Brain microvascular endothelial cell (primary cell): ENCODE measurements at regions not wholly inside any gene's neighbourhood (a gene's known extent, or its start where the extent isn't known, plus 50 kb on each side); places are given as distances from the start of the nearest gene placed in this dataset.
"Not testable (repeated sequence)": the region's sequence is repeated elsewhere in the genome, so short reads cannot be mapped to it uniquely, and the experiment has no call there.

Experiments used
- DNase-seq: peaks from one replicate; pipeline ENCODE4 v3.0.0-alpha.2; 2020
- H3K27ac ChIP-seq: fragments of 250-450 bp; sonication (Bioruptor Pico); 2 replicates; pipeline ENCODE4 v1.5.1; 2020; ENCODE audit warnings: mild to moderate bottlenecking, moderate library complexity
- H3K27me3 ChIP-seq: fragments of 250-450 bp; sonication (Bioruptor Pico); replicated peaks from 2 replicates; pipeline ENCODE4 v1.5.1; 2020; ENCODE audit warnings: mild to moderate bottlenecking
- H3K36me3 ChIP-seq: fragments of 250-450 bp; sonication (Bioruptor Pico); replicated peaks from 2 replicates; pipeline ENCODE4 v1.5.1; 2020; ENCODE audit warnings: mild to moderate bottlenecking
- H3K4me3 ChIP-seq: 2 replicates; pipeline ENCODE4 v1.5.1; 2011; ENCODE audit warnings: low read depth, mild to moderate bottlenecking, control low read depth, low read length, moderate library complexity
- CTCF ChIP-seq: IDR thresholded peaks from 2 replicates; pipeline ENCODE4 v1.5.1; 2011; ENCODE audit warnings: low read depth, mild to moderate bottlenecking, moderate library complexity, low read length, control low read depth, inconsistent platforms; ENCODE audit errors: missing control alignments
- in situ Hi-C: cut with HindIII; loops from 2 replicates; pipeline ENCODE4 v1.10.0; 2017; ENCODE audit warnings: low sequenced_read_pairs, low pct_ligation_motif_present

DNA sequence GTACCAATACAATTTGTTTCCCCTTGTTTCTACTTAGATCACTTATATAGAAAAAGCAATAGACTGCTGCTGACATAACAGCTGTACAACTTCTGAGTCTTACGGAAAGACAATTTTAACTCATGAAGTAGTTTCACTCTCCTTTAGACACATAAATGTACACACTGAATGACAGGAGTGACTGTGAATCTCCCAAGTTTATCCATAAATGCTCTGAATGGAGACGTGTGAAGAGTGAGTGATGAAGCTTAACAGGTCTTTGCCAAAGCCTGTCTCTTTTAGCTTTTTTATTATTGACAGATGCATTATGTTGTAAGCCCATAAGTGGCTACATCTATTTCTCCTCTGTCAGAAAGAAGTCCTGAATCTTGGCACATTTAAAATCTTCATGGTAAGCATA lies 265.9 kb downstream of the TRIM36 start:
- no peak for DNase-seq
- no peak for TF ChIP-seq CTCF
- Histone ChIP-seq H3K27me3 (no peaks in the 10 kb centered on the region), H3K27ac (no peak overlapping the region), H3K36me3 (no peaks in the 10 kb centered on the region), H3K4me3 (no peak overlapping the region)
- in situ Hi-C loops, result no loop called here

DNA sequence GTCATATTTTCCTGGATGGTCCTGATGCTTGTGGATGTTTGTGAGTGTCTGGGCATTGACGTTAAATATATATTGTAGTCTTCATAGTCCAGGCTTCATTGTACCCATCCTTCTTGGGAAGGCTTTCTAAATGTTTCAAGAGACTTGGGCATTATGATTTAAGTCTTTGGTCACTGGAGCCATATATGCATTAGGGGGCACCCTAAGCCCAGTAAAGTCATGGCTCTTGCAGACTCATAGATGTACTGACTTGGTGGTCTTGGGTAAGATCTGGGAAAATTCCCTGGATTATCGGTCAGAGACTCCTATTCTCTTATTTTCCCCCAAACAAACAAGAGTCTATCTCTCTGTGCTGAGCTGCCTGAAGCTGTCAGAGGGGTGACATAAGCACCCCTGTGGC lies 271.1 kb downstream of the TRIM36 start:
- in situ Hi-C loops, result no loop called here
- no peak overlapping the region for H3K27ac ChIP-seq
- H3K4me3 ChIP-seq, result no peak overlapping the region
- H3K36me3 ChIP-seq, result no peaks in the 10 kb centered on the region
- H3K27me3 ChIP-seq, result no peaks in the 10 kb centered on the region
- TF ChIP-seq CTCF, result no peak
- DNase-seq, result no peak

GRCh38 chr5:114883675-114884074 lies 286.0 kb downstream of the TRIM36 start:
- Histone ChIP-seq H3K4me3 (no peak overlapping the region), H3K27ac (no peak overlapping the region), H3K36me3 (no peaks in the 10 kb centered on the region), H3K27me3 (no peaks in the 10 kb centered on the region)
- no peak for DNase-seq
- no peak for TF ChIP-seq CTCF
- in situ Hi-C loops, result no loop called here

DNA sequence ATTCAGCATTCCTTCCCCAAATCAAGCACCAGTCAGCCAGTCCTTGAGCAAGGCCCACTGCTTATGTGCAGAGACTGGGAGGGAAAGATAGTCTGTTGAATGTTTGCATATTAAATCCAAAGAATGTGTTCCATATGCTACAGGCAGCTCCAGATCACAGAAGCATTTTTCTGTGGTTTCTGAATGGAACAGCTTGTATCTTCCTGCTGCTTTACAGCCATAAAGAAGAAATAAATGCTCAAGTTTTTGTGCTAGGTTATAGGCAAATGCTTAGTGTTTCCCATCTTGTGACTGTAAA lies 310.3 kb downstream of the TRIM36 start:
- H3K27ac ChIP-seq, result no peak overlapping the region
- no peaks in the 10 kb centered on the region for H3K27me3 ChIP-seq
- TF ChIP-seq CTCF, result no peak
- no peak overlapping the region for H3K4me3 ChIP-seq
- no peaks in the 10 kb centered on the region for H3K36me3 ChIP-seq
- in situ Hi-C loops, result no loop called here
- DNase-seq, result no peak

DNA sequence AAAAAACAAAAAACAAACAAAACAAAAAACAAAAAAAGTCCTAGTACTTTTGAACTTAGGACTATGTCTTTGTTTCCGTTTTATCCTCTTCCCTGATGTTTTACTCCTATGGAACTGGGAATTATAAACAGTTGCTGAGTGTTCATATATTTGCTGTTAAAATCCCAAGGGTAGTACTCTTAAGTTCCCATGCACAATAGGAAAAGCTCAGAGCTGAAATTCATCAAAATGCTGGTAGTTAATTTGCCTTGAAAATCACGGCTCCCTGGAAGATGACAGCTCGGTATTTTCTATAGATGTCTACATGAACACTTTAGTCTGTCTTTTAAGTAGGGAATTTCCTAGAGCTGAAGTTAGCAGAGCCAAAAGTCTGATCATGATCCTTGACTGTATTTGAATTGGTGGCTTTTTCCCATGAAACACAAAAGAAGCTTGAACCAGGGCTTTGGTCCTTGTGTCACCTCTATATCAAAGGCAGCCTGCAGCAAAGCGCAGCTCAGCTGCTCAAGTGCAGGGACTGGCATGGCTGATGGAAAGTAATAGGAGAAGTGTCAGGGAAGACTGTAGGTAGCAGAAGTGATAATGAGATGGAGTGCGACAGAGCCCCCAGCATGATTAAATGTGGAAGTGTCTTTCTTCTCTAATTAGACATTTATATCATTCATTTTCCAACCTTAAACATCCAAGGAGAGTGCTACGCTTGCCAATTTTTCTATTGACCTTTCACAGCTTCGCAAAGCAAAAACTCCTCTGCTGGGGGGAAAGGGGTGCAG lies 310.9 kb downstream of the TRIM36 start:
- Histone ChIP-seq H3K27me3 (no peaks in the 10 kb centered on the region), H3K36me3 (no peaks in the 10 kb centered on the region), H3K27ac (no peak overlapping the region), H3K4me3 (no peak overlapping the region)
- in situ Hi-C loops, result no loop called here
- DNase-seq, result no peak
- TF ChIP-seq CTCF, result no peak

DNA sequence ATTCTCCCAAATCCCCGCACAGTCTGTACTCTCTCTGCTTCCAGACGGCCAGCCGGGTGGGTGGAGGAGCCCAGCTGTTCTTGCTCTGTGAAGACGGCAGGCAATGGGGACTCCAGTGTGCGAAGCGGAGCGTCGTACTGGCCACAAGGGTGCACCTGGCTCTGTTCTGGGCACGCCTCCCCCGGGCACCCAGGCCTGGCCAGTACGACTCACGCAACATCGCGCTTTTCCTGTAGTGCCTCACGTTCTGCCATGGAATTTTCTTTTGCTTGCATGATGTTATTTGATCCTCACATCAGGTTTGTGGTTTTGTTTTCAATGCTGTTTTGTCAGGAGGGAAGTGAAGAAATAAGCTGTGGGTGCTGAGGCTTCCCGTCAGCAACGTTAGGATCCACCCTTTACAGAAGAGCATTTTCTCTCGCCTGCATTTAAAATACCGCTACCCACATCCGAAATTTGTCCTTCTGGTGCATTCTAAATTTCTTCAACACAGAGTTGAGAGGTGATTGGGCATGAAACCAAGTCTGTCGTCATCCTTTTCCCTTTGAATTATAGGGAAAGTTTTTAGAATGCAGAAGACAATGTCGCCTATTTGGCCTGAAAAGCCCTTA lies 311.7 kb downstream of the TRIM36 start:
- no peak for TF ChIP-seq CTCF
- Histone ChIP-seq H3K36me3 (no peaks in the 10 kb centered on the region), H3K27ac (no peak overlapping the region), H3K27me3 (no peaks in the 10 kb centered on the region), H3K4me3 (no peak overlapping the region)
- in situ Hi-C loops, result no loop called here
- DNase-seq, result no peak

GRCh38 chr5:114844711-114845110 lies 325.0 kb downstream of the TRIM36 start:
- in situ Hi-C loops, H3K27ac ChIP-seq, H3K4me3 ChIP-seq, H3K27me3 ChIP-seq, DNase-seq, H3K36me3 ChIP-seq: not testable (repeated sequence)
